GM23338 (cell line): ENCODE measurements at regions not wholly inside any gene's neighbourhood (a gene's known extent, or its start where the extent isn't known, plus 50 kb on each side); places are given as distances from the start of the nearest gene placed in this dataset.

ENCODE experiments used
- ATAC-seq: fragments of 200-7000 bp; cut with Tn5 transposase; 3 replicates; pipeline ENCODE4 v1.9.1; 2020
- DNase-seq: peaks from one replicate; pipeline ENCODE4 v3.0.0-alpha.2; 2015; ENCODE audit warnings: low spot score
- H2AFZ ChIP-seq: fragments of 200-600 bp; sonication (generic); 2 replicates; pipeline ENCODE4 v1.8.0; 2016; ENCODE audit warnings: antibody characterized with exemption, mild to moderate bottlenecking, moderate library complexity
- H3F3A ChIP-seq: fragments of 200-600 bp; sonication (generic); replicated peaks from 2 replicates; pipeline ENCODE4 v1.8.0; 2017; ENCODE audit warnings: antibody characterized with exemption, mixed run types, low read depth
- H3K27ac ChIP-seq: fragments of 200-600 bp; sonication (generic); 2 replicates; pipeline ENCODE4 v1.6.1; 2016; ENCODE audit warnings: low read depth
- H3K27me3 ChIP-seq: fragments of 200-600 bp; sonication (generic); 2 replicates; pipeline ENCODE4 v1.8.0; 2016; ENCODE audit warnings: mild to moderate bottlenecking, mixed run types, moderate library complexity; ENCODE audit not compliant: insufficient read depth
- H3K36me3 ChIP-seq: fragments of 200-600 bp; sonication (generic); 2 replicates; pipeline ENCODE4 v1.8.0; 2016; ENCODE audit warnings: mild to moderate bottlenecking; ENCODE audit not compliant: insufficient read depth
- H3K4me1 ChIP-seq: fragments of 200-600 bp; sonication (generic); 2 replicates; pipeline ENCODE4 v1.8.0; 2016; ENCODE audit warnings: mild to moderate bottlenecking, moderate library complexity; ENCODE audit not compliant: insufficient read depth
- H3K4me2 ChIP-seq: fragments of 200-600 bp; sonication (generic); 2 replicates; pipeline ENCODE4 v1.7.1; 2017; ENCODE audit warnings: mixed run types
- H3K4me3 ChIP-seq: fragments of 200-600 bp; sonication (generic); 2 replicates; pipeline ENCODE4 v1.6.1; 2016; ENCODE audit warnings: mixed run types
- H3K79me2 ChIP-seq: fragments of 200-600 bp; sonication (generic); replicated peaks from 2 replicates; pipeline ENCODE4 v1.8.0; 2017; ENCODE audit warnings: mild to moderate bottlenecking; ENCODE audit not compliant: insufficient read depth
- H3K9me2 ChIP-seq: fragments of 200-600 bp; sonication (generic); 2 replicates; pipeline ENCODE4 v1.8.0; 2017; ENCODE audit not compliant: insufficient read depth
- H4K20me1 ChIP-seq: fragments of 200-600 bp; sonication (generic); replicated peaks from 2 replicates; pipeline ENCODE4 v1.8.0; 2017; ENCODE audit warnings: mild to moderate bottlenecking; ENCODE audit not compliant: insufficient read depth
- H3K27ac Mint-ChIP-seq: 2 replicates; pipeline ENCODE4 v1.8.0; 2020; ENCODE audit warnings: inconsistent platforms, mild to moderate bottlenecking, moderate library complexity, mixed read lengths
- H3K27me3 Mint-ChIP-seq: 3 replicates; pipeline ENCODE4 v1.8.0; 2022; ENCODE audit warnings: low read depth, mild to moderate bottlenecking, moderate library complexity, mixed read lengths, inconsistent platforms; ENCODE audit not compliant: insufficient read depth, poor library complexity
- H3K36me3 Mint-ChIP-seq: 3 replicates; pipeline ENCODE4 v1.8.0; 2021; ENCODE audit warnings: low read depth, mild to moderate bottlenecking, inconsistent platforms, moderate library complexity, mixed read lengths
- H3K4me1 Mint-ChIP-seq: 3 replicates; pipeline ENCODE4 v1.8.0; 2020; ENCODE audit warnings: mild to moderate bottlenecking, inconsistent platforms, mixed read lengths
- H3K4me3 Mint-ChIP-seq: 3 replicates; pipeline ENCODE4 v1.8.0; 2021; ENCODE audit warnings: moderate library complexity, mild to moderate bottlenecking, inconsistent platforms, mixed read lengths
- H3K9me3 Mint-ChIP-seq: 3 replicates; pipeline ENCODE4 v1.8.0; 2020; ENCODE audit warnings: moderate library complexity, mild to moderate bottlenecking, inconsistent platforms, mixed read lengths
- CREB1 ChIP-seq: fragments of 250-450 bp; sonication (Bioruptor Pico); IDR thresholded peaks from 2 replicates; pipeline ENCODE4 v1.5.0; 2020; ENCODE audit warnings: low read depth, mild to moderate bottlenecking, moderate library complexity
- CTCF ChIP-seq, 2 experiments: fragments of 200-600 bp in 1 of 2; sonication (generic) in 1 of 2; conservative IDR thresholded peaks; 2 replicates each; pipeline versions ENCODE4 v1.5.1 to v1.6.1; 2016 to 2017; ENCODE audit warnings: antibody characterized with exemption in 2 of 2, low read depth in 2 of 2, mild to moderate bottlenecking in 2 of 2, moderate library complexity in 1 of 2
- ETS1 ChIP-seq: IDR thresholded peaks from 2 replicates; pipeline ENCODE4 v1.6.1; 2016; ENCODE audit warnings: antibody characterized with exemption
- EZH2 ChIP-seq: fragments of 200-600 bp; sonication (generic); IDR thresholded peaks from one replicate; pipeline ENCODE4 v1.8.0; 2017; ENCODE audit warnings: antibody characterized with exemption, mild to moderate bottlenecking, low read depth; ENCODE audit not compliant: unreplicated experiment
- EZH2phosphoT487 ChIP-seq: fragments of 200-600 bp; sonication (generic); IDR thresholded peaks from one replicate; pipeline ENCODE4 v1.8.1; 2018; ENCODE audit warnings: antibody characterized with exemption; ENCODE audit not compliant: unreplicated experiment
- JUNB ChIP-seq: IDR thresholded peaks from one replicate; pipeline ENCODE4 v1.6.1; 2016; ENCODE audit warnings: antibody characterized with exemption; ENCODE audit not compliant: unreplicated experiment
- NANOG ChIP-seq: IDR thresholded peaks from 2 replicates; pipeline ENCODE4 v1.6.1; 2016; ENCODE audit warnings: antibody characterized with exemption, borderline replicate concordance
- POLR2AphosphoS5 ChIP-seq: IDR thresholded peaks from 2 replicates; pipeline ENCODE4 v1.6.1; 2016; ENCODE audit warnings: antibody characterized with exemption, low read depth
- REST ChIP-seq: IDR thresholded peaks from one replicate; pipeline ENCODE4 v1.6.1; 2018; ENCODE audit warnings: antibody characterized with exemption; ENCODE audit not compliant: unreplicated experiment
- STAT1 ChIP-seq: IDR thresholded peaks from one replicate; pipeline ENCODE4 v1.6.1; 2016; ENCODE audit warnings: antibody characterized with exemption; ENCODE audit not compliant: unreplicated experiment
- ZNF114 ChIP-seq: fragments of 250-450 bp; sonication (Bioruptor Pico); IDR thresholded peaks from 2 replicates; pipeline ENCODE4 v1.5.0; 2020; ENCODE audit warnings: mild to moderate bottlenecking, moderate library complexity
- ZNF331 ChIP-seq: fragments of 250-450 bp; sonication (Bioruptor Pico); IDR thresholded peaks from 2 replicates; pipeline ENCODE4 v1.5.0; 2020; ENCODE audit warnings: low read depth, mild to moderate bottlenecking, moderate library complexity
- ZNF462 ChIP-seq: fragments of 250-450 bp; sonication (Bioruptor Pico); IDR thresholded peaks from 2 replicates; pipeline ENCODE4 v1.5.0; 2020; ENCODE audit warnings: mild to moderate bottlenecking, moderate library complexity

GRCh38 chr10:53230651-53231050 lies 458.1 kb upstream of the MBL2 start:
- Histone ChIP-seq H3K79me2 (no peaks in the 10 kb centered on the region), H3K36me3 (no peaks in the 10 kb centered on the region), H4K20me1 (no peaks in the 10 kb centered on the region), H3K27ac (no peak overlapping the region), H3K4me1 (no peaks in the 10 kb centered on the region), H3K9me2 (no peaks in the 10 kb centered on the region), H3F3A (no peaks in the 10 kb centered on the region), H3K4me3 (no peak overlapping the region), H3K4me2 (no peak overlapping the region), H2AFZ (no peak overlapping the region), H3K27me3 (no peaks in the 10 kb centered on the region)
- Mint-ChIP-seq H3K27ac (no peak overlapping the region), H3K9me3 (peaks cover 20% of the 10 kb centered on the region; the same call in 2 of the 3 replicates), H3K27me3 (no peaks in the 10 kb centered on the region), H3K4me3 (no peak overlapping the region), H3K36me3 (peaks cover 24% of the 10 kb centered on the region), H3K4me1 (no peaks in the 10 kb centered on the region)
- no peak for TF ChIP-seq ZNF331
- no peak for TF ChIP-seq REST
- TF ChIP-seq CREB1 (CRISPR knock-in tag), result no peak
- TF ChIP-seq CTCF (conservative IDR thresholded peaks at IDR 0.05; ENCODE audit: low read depth in 2 of 2), result no peak
- no peak for TF ChIP-seq STAT1
- no peak for TF ChIP-seq EZH2
- no peak for TF ChIP-seq ZNF462 (CRISPR knock-in tag)
- no peak for TF ChIP-seq ETS1
- TF ChIP-seq ZNF114 (CRISPR knock-in tag), result no peak
- TF ChIP-seq NANOG, result no peak
- TF ChIP-seq JUNB, result no peak
- no peak for TF ChIP-seq POLR2AphosphoS5
- TF ChIP-seq EZH2phosphoT487, result no peak
- no peak for ATAC-seq
- no peak for DNase-seq
